ENCODE measurements at regions not wholly inside any gene's neighbourhood (a gene's known extent, or its start where the extent isn't known, plus 50 kb on each side); places are given as distances from the start of the nearest gene placed in this dataset.

DNA sequence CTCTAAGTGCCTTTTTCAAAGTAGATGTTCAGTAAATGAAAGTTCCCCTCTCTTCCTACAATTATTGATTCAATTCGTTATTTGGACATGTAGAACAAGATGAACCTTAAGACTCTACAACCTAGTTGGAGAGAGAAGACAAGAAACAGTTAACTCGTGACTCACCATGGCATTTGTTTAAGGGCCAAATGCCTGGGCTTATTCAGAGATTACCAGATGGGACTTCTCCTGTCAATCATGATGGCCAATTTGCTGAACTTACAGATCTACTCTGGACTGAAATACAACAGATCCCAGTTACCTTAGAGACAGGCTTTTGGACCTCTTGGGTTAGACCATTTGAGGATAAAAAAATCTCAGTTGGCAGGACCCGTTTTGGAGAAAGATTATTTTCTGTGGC, 93.5 kb downstream of the C1orf94 start:
- DNase-seq = no peak

DNA sequence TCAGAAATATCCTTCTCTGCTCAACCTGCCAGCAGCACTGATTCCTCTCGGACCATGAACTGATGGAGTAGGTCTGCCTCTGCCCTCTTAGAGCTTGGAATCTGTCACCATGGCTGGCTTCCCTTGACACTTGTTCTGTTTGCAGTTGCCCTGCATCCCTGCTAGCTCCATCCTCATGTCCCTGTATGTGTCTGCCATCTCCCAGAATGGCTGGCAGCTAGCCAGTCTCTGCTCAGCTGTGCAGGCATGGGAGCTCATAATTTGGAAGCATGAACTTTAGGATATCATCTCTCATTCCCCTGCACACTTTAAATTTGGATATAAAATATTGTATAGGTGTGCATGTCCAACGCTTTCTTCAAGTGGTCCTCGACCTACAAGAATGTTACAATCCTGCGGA, 95.4 kb downstream of the C1orf94 start:
- DNase-seq = no peak

DNA sequence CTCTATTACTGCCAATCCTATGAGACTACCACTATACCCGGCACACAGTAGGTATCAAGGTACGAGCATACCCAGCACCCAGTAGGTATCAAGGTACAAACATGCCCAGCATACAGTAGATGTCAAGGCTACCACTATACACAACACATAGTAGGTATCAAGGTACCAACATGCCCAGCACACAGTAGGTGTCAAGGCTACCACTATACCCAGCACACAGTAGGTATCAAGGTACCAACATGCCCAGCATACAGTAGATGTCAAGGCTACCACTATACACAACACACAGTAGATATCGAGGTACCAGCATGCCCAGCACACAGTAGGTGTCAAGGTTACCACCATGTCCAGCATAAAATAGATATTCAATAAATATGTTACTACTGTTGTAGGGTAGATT, 98.4 kb downstream of the C1orf94 start:
- no peak for DNase-seq

DNA sequence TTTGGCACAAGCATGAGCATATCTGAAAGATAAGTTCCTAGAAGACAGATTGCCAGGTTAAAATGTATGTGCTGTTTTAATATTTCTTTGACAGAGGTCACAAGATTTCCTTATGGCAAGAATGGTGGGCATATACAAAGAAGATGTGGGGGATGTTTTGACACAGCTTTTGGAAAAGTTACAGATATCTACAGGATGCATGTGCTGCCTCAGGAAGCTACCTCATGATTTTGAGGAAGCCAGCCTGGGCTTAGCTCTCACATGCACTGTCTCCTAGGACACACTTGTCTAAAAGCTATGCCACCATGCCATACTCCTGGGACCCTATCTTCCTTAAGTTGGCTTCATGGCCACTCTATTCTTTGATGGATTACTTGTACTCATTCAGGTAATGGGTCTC, 99.9 kb downstream of the C1orf94 start:
- no peak for DNase-seq

DNA sequence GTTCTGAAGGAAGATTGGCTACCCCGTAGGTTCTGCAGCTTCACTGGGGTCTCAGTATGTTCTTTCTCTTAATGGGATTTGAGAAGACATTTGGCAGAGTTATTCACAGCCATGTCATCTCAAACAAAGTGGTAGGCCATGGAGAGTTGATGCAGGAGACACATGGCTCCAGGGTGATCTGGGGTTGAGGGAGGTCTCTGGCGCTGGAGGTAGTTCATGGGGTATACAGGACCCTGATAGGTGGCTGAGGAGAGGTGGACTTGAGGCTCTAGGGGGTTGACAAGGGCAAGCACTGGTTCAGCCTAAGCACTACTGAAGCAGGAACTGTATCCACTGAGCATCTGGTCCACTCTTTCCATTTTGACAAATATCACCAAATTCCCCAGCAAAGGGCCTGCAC, 100.4 kb downstream of the C1orf94 start:
- DNase-seq = no peak

DNA sequence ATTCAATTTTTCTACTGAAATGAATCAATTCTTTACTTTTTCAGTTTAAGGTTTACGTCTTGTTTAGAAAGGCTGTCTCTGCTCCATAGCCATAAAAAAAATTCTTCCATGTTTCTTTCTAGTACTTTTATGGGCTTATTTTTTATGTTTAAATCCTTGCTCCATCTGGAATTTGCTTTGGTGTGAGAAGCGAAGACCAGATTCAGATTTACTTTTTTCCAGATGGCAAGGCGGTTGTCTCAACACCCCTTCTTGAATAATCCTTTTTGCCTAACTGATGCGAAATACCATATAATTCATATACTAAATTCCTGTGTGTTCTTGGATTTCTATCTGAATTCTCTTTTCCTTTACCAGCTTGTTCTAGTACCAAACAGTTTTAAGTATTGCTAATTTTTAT, 101.5 kb downstream of the C1orf94 start:
- DNase-seq = no peak

DNA sequence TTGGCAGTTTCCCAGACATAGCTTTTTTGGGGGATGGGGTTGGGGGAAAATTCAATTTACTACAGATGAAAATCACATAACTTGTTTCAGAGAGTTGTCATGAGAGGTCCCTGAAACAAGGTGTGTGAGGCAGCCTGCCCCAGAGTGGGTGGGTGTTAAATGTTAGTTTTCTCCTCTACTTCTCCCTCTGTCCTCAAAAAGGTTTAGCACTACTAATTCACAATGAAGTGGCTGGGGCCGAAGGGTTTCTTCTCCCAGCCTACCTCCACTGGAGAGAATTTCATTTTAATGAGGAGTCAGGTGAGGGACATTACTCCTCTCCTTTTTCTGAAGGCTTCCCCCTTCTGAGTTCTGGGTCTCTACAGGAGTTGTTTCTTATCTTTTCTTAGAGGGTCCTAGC, 103.3 kb downstream of the C1orf94 start:
- no peak for DNase-seq

DNA sequence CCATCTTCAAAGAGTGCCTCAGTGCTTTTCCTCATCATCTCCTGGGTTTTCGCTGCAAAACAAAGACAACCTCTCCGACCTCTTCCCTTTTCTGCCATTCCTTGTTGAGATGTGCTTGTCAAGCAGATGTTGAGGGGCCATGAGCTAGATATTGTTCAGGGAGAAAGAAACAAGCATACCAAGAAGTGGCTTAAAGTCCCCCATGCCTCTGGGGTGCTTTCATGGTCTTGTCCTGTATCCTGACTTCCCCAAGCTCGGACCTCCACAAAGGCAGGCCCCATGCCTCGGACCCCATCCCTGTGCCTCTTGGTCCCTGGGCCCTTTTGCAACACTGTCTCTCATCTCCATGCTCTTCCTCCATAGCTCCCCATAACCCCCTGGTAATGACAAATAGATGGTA, 103.8 kb downstream of the C1orf94 start:
- DNase-seq = no peak

DNA sequence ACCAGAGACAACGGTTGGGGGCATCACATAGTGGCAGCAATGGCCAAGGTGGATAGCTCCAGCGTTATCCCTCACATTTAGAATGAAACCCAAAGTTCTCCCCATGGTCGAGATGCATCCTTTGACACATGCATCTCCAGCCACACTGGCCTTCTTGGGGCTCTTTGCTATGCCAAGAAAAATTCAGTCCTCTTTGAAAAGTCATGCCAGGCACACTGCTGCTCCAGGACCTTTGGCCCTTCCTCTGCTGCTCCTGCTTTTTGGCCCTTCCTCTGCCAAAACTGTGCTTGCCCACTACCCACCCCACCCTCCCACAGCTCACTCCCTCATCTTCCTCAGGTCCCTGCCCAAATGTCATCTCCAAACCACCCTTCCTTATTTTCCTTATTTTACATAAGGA, 106.4 kb downstream of the C1orf94 start:
- DNase-seq = no peak

DNA sequence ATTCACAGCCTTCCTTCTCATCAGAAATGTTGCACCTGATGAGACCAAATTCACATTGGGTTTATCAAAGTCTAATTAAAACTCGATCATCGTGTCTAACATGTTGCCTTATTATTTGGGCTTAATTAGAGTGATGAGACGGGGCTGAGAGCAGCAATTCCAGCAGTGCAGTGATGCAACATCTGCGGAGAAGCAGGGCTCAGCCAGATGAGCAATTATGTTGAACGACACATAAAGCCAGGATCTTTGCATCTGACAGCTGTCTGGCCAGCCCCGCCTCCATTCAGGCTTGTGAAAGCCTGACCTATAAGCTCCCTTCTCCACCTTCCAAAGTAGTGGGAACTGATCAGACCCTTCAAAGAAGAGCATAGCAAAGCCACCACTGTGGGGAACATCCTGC, 109.8 kb downstream of the C1orf94 start:
- no peak for DNase-seq

DNA sequence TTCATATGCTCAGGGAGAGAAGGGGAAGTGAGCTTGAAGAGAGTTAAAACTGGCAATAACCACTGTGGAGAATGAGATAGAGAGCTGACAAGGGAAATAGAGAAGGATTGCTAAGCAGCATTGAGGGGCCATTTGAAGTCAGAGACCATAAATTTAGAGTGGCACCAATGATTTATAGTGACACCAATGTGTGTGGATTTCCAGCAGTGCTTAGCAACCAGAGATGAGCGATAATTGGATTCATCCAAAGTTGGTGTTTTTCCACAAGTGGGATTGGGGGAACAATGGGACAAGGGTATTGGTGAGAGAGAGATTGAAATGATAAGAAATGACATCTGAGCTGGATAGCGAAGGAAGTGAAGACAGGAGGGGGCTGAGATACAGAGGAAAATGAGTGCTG, 114.1 kb downstream of the C1orf94 start:
- no peak for DNase-seq

DNA sequence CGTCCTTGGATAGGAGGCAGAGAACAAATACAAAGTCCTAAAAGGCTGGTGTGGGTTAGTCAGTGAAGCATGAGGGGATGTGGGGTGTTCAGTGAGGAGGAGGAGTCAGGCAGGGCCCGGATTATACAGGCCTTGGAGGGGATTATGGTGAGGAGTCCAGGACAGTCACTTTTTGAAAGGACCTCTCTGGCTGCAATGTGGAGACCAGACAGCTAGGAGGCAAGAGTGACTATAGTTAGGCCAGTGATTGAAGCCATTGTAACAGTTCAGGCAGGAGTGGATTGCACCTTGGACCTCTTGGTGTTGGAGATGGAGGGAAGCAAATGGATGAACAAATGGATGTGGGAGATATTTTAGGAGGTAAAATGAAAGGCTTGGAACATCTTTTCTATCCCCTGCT, 115.8 kb downstream of the C1orf94 start:
- no peak for DNase-seq

DNA sequence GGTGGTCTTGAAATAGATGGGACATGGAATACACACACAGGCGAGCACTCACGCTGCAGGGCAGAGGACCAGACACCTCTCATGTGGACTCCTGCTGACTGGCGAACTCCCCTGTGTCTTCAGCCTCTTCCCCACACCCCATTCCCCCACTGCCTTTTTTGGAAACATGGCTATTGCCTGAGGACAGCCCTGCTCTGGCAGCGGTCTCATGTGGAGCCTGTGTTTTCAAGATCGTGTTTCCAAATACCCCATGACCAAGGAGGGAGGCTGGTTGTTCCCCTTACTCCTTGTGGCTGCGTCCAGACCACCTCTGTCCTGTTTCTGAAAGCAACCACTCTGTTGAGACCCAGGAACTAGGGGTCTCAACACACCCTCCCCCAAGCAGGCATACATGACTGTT, 119.4 kb downstream of the C1orf94 start:
- DNase-seq = no peak

DNA sequence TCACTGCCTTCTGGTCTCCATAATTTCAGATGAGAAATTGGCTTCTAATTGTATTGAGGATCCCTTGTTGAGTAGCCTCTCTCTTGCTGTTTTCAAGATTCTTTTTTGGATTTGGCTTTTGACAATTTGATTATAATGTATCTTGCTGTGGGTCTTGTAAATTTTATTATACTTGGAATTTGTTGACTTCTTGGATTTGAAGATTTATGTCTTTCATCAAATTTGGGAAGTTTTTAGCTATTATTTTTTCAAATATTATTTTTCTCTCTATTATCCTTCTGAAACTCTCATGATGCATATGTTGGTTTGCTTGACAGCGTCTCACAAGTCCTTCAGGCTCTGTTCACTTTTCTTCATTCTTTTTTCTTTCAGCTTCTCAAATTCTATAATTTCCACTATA, 126.1 kb downstream of the C1orf94 start:
- no peak for DNase-seq

DNA sequence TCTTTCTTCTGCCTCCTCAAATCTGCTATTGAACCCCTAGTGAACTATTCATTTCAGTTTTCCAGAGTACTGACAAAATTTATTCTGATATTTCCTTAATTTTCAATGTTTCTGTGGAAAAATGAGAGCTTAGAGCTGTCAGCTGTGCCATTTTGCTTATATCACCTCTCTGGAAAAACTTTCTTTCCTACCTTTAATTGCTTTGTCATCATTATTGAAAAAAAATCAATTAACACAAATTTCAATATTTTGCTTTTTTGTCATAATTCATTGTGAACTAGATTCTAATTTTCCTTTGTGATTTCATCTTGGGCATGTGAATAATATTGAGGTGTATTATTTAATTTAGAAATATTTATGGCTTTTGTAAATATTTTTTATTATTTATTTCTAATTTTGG, 126.5 kb downstream of the C1orf94 start:
- DNase-seq = no peak

DNA sequence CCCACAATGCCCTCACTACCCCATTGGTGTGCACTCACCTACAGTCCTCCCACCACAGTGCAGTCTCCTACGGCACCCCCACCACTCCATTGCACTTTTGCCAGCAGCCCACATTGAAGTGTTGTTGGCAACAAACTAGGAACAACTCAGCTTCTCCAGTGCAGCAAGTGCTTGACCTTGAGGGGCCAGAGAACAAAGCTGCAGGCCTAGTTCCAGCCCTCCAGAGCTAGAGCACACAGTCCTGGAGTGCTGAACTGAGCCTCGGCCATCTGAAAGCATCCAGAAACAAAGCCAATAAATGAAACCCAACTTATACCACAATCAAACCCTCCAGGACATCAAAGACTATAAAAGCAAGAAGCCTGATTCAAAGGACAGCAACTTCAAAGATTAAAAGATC, 129.9 kb downstream of the C1orf94 start:
- no peak for DNase-seq

DNA sequence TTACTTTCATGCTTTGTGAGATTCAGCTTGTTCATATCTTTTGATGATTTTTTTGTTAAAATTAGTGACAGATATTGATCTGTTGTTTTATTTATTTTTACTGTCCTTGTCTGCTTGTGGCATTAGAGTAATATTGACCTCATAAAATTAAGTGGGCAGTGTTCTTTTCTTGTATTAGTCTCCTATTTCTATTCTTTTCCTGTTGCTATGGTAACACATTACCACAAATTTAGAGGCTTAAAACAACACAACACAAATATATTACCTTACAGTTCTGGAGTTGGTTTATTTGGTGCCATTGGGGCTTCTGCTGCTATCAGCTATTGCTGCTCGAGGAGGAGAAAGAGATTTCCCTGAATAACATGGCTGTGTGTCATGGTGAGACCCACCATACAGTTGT, 135.7 kb downstream of the C1orf94 start:
- no peak for DNase-seq

DNA sequence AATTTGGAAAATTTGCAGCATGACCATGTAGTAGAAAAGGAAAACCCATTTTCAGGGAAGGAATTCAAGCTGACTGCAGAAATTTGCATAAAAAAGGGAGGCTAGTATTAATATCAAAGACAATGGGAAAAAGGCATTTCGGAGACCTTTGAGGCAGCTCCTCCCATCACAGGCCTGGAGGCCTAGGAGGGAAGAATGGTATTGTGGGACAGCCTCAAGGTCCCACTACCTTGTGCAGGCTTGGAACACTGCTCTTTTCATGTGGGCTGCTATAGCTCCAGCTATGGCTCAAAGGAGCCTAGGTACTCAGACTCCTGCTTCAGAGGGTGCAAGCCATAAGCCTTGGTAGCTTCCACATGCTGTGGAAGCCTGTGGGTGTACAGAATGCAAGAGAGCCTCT, 139.3 kb downstream of the C1orf94 start:
- no peak for DNase-seq

DNA sequence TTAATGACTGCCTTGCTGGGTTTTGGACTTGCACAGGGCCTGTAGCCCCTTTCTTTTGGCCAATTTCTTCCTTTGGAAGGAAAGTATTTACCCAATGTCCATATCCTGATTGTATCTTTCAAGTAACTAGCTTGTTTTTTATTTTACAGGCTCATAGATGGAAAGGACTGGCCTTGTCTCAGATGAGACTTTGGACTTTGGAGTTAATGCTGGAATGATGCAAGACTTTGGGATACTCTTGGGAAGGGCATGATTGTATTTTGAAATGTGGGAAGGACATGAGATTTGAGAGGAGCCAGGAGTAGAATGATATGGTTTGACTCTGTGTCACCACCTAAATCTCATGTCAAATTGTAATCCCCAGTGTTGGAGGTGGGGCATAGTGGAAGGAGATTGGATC, 140.1 kb downstream of the C1orf94 start:
- no peak for DNase-seq

DNA sequence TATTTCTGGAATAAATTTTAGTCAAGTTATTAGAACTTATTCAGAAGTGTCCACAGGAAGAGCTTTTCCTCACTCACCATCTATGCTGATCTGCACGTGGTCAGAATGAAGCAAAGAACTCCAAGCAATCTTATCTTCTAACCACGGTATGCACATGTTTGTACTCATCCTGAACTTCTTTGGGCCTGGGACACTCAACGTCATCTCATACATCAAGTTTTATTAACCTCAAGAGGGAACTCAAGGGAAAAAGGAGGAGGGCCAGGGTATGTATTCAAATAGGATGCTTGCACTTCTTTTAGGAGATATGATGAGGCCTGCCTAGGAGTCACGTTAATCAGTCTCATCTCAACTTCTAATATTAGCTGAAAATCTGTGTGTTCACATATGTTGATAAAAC, 142.5 kb downstream of the C1orf94 start:
- DNase-seq = no peak

DNA sequence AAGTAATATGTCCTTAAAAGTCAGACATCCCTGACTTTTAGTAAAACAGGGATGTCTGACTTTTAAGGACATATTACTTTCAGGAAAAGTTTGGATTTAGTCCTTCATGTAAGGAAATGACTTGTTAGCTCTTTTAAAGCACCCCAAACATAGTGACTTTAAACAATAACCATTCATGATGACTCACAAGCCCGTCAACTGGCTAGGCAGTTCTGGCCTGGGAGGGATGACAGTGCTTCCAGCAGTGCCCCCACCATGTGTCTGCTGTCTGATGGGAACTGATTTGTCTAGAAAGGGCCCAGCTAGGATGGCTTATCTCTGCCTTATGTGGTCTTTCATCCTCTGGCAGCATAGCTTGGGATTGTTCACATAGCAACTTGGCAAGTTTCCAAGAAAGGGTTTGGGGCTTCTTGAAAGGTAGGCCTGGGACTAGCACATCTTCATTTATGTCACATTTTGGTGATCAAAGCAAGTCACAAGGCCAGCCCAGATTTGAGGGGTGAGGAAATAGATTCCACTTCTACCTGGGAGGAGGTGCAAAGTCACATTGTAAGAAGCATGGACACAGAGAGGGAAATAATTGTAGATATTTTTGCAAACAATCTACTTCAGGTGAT, 143.5 kb downstream of the C1orf94 start:
- no peak for DNase-seq

DNA sequence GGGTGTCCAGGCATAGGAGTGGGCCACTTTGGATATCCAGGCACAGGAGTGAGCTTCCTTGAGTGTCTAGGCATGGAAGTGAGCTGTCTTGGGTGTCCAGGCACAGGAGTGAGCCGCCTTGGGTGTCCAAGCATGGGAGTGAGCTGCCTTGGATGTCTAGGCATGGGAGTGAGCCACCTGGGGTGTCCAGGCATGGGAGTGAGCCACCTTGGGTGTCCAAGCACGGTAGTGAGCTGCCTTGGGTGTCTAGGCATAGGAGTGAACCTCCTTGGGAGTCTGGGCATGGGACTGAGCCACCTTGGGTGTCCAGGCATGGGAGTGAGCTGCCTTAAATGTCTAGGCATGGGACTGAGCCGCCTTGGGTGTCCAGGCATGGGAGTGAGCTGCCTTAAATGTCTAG, 146.3 kb downstream of the C1orf94 start:
- no peak for DNase-seq

DNA sequence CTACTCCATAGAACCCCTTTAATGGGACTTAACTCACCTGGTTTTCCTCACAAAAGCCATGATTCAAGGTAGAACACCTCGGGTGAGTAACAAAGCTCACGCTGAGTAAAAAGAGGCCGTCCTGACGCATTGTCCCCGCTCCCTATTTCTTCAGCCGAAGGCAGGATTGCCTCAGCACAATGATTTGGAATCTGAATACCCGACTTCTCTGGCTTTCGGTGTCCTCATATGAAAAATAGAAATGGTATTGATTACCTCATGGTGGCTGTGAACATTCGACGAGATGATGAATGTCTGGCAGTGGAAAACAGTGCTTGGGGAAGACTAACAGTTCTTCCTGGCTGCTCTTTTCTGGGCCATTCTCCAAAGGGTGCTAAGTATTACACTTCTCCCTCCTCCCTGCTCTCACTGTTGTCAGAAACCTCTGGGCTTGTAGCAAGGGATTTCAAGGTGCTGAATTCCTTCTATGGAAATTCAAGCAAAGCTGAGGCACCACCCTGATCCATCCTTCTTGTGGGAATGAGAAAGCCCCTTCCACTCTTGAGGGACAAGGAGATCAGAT, 148.3 kb downstream of the C1orf94 start:
- DNase-seq = no peak

DNA sequence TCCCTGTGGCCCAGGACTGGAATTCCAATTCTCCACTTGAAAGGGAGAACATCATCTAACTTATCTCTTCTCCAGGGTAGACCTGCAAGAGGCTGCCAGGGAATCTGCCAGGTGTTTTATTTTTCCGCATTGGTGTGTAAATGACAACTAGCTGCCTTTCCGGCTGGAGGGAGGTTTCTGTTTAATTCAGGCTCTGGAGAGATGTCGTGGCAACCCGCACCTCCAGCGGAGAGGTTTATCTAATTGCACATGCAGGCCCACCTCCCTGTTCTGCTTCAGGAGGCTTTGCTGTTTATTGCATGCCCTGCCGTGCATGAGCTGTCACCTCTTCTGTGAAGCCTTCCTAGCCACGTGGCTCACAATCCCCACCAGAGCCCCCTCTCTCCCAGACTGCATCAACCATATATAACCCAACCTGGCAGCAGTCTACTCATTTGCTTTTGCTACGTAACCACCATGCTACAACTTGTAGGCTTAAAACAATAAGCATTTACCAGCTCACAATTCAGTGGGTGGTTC, 151.6 kb downstream of the C1orf94 start:
- DNase-seq = no peak

DNA sequence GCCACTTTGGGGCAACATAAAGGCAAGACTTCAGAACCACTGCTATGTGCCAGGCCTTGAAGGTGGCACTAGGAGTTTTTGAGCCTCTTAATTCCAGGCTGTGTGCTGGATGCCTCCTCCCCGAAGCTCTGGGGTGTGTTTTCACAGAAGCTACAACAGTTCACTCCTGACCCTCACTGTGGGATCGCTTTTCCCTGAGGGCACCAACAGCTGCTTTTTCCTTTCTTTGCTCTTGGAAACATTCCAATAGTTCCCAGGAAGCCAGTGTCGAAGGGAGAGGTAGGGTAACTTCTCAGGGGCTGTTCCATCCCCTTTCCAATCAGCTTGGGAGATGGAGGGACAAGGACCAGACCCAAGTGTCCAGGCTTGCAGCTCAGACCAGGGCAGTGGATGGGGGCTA, 153.4 kb downstream of the C1orf94 start:
- no peak for DNase-seq
